Epithelial cell of proximal tubule (primary cell): ENCODE measurements at regions not wholly inside any gene's neighbourhood (a gene's known extent, or its start where the extent isn't known, plus 50 kb on each side); places are given as distances from the start of the nearest gene placed in this dataset.

Experiments
- DNase-seq: peaks from one replicate; pipeline ENCODE4 v3.0.0-alpha.2; 2011; ENCODE audit warnings: low read depth
- H3K4me3 ChIP-seq: 2 replicates; pipeline ENCODE4 v1.5.1; 2011; ENCODE audit warnings: low read depth, mild to moderate bottlenecking, low read length
- CTCF ChIP-seq: conservative IDR thresholded peaks from 2 replicates; pipeline ENCODE4 v1.5.1; 2012; ENCODE audit warnings: low read depth, mild to moderate bottlenecking, low read length

GRCh38 chr2:60648191-60648590 lies 94.7 kb upstream of the BCL11A start:
- no peak for TF ChIP-seq CTCF
- no peak overlapping the region for H3K4me3 ChIP-seq
- no peak for DNase-seq

- no peak for DNase-seq
- no peak for TF ChIP-seq CTCF
- H3K4me3 ChIP-seq = no peak overlapping the region
These were observed 96.3 kb upstream of the BCL11A start for GRCh38 chr2:60649721-60650120.

- no peak for DNase-seq
- TF ChIP-seq CTCF = no peak
- H3K4me3 ChIP-seq = no peak overlapping the region
These were observed 99.4 kb upstream of the BCL11A start for GRCh38 chr2:60652832-60653340.

- no peak for TF ChIP-seq CTCF
- no peak for DNase-seq
- H3K4me3 ChIP-seq = no peak overlapping the region
These were observed 98.4 kb upstream of the PAPOLG start for GRCh38 chr2:60657673-60658072.

GRCh38 chr2:60659026-60659425 lies 97.0 kb upstream of the PAPOLG start:
- no peak for TF ChIP-seq CTCF
- no peak overlapping the region for H3K4me3 ChIP-seq
- no peak for DNase-seq

- TF ChIP-seq CTCF = no peak
- no peak for DNase-seq
- H3K4me3 ChIP-seq = no peak overlapping the region
These were observed 94.9 kb upstream of the PAPOLG start for GRCh38 chr2:60661073-60661738.

GRCh38 chr2:60662781-60663180 lies 93.3 kb upstream of the PAPOLG start:
- no peak for DNase-seq
- TF ChIP-seq CTCF = no peak
- no peak overlapping the region for H3K4me3 ChIP-seq
